Mucosa of stomach (tissue), 1 donor: ENCODE measurements at regions not wholly inside any gene's neighbourhood (a gene's known extent, or its start where the extent isn't known, plus 50 kb on each side); places are given as distances from the start of the nearest gene placed in this dataset.

ENCODE experiments used
- H3K27me3 ChIP-seq: one replicate; pipeline ENCODE4 v1.7.0; 2013; ENCODE audit warnings: mild to moderate bottlenecking, low read length; ENCODE audit not compliant: control insufficient read depth, insufficient read depth
- H3K36me3 ChIP-seq: one replicate; pipeline ENCODE4 v1.7.0; 2013; ENCODE audit warnings: low read length; ENCODE audit not compliant: control insufficient read depth, insufficient read depth
- H3K4me1 ChIP-seq: one replicate; pipeline ENCODE4 v1.7.0; 2013; ENCODE audit warnings: mild to moderate bottlenecking, low read length; ENCODE audit not compliant: control insufficient read depth, insufficient read depth
- H3K4me3 ChIP-seq: one replicate; pipeline ENCODE4 v1.7.0; 2013; ENCODE audit warnings: low read length
- H3K9ac ChIP-seq: one replicate; pipeline ENCODE4 v1.7.0; 2013; ENCODE audit warnings: mild to moderate bottlenecking, low read length, moderate library complexity
- H3K9me3 ChIP-seq: one replicate; pipeline ENCODE4 v1.7.0; 2013; ENCODE audit warnings: mild to moderate bottlenecking, low read length, moderate library complexity; ENCODE audit not compliant: control insufficient read depth
- donor health status: Pancreatic carcinoma.

DNA sequence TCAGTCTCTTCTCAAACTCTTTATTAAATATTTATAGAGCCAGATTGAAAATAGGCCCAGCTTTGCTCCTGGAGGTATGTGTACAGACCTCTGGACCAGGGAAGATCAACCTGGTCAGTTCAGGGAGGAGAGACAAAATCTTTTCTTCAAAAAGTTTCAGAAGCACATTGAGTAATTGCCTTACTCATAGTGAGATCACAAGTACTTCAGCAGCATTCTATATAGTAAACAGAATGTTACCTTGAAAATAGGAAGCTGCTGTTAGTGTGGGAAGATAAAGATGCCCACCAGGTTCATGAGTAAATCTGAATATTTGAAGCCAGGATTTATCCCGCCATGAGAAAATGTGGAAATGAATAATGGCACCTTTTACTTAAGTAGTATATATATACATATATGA lies 665.9 kb upstream of the CITED2 start:
- Histone ChIP-seq H3K27me3 (no peaks in the 10 kb centered on the region), H3K4me3 (no peak overlapping the region), H3K9ac (no peak overlapping the region), H3K9me3 (no peaks in the 10 kb centered on the region), H3K4me1 (no peaks in the 10 kb centered on the region), H3K36me3 (no peaks in the 10 kb centered on the region)

DNA sequence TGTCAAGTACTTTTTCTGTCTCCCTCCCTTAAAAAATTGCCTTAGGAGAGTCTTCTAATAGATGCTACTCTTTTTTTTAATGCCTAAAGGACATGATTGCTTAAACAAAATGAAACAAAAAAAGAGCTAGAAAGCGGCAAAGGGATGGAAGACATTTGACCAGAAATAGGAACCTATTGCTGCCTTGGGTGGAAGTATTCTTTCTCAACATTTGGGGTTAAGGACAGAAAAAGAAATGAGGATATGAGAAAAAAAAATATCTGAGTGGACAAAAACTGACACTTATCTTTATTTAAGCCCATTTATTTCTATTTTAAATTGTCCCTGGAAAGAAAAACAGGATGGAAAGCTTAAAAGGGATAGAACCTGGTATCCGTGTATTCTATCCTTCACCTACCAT lies 664.9 kb upstream of the CITED2 start:
- H3K4me1 ChIP-seq, result no peaks in the 10 kb centered on the region
- no peaks in the 10 kb centered on the region for H3K36me3 ChIP-seq
- no peaks in the 10 kb centered on the region for H3K9me3 ChIP-seq
- no peak overlapping the region for H3K4me3 ChIP-seq
- no peaks in the 10 kb centered on the region for H3K27me3 ChIP-seq
- H3K9ac ChIP-seq, result no peak overlapping the region

DNA sequence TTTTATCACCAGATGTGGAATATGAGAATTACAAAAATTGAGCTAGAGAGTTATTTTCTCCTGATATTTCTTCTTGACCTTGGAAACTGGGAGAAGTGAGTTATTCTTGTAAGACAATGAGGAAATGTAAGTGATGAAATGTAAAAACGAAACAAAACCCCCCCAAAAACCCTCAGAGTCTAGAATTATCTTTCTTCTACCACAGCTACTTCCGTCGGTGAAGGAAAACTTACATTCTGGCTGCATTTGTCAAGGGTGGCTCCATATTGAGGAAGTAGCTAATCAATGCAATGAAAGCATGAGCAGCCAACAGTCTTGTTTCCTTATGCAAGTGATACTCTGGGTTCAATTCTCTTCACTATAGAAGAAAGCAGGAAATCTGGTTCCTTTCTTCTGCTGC lies 661.7 kb upstream of the CITED2 start:
- H3K4me1 ChIP-seq, result no peaks in the 10 kb centered on the region
- no peak overlapping the region for H3K9ac ChIP-seq
- no peaks in the 10 kb centered on the region for H3K36me3 ChIP-seq
- no peaks in the 10 kb centered on the region for H3K9me3 ChIP-seq
- H3K27me3 ChIP-seq, result no peaks in the 10 kb centered on the region
- H3K4me3 ChIP-seq, result no peak overlapping the region

DNA sequence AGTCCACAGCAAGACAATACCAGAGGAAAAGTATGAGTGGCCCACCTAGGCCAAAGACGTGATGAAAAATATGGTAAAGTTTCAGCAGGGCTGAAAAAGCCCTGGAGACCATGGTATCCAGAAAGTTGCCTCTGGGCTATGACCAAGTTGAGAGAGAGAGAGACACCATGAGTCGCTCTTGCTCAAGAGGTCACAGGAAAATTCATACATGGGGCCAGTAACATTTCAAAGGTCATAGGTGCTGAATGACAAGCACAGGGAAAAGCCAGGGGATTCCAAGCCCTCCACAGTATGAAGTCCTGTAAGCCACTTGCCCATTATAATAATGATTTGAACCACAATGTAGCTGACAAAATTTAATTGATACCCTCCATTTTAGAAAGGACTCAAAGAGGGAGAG lies 657.7 kb upstream of the CITED2 start:
- Histone ChIP-seq H3K27me3 (no peaks in the 10 kb centered on the region), H3K9ac (no peak overlapping the region), H3K4me3 (no peak overlapping the region), H3K36me3 (no peaks in the 10 kb centered on the region), H3K9me3 (no peaks in the 10 kb centered on the region), H3K4me1 (no peaks in the 10 kb centered on the region)

DNA sequence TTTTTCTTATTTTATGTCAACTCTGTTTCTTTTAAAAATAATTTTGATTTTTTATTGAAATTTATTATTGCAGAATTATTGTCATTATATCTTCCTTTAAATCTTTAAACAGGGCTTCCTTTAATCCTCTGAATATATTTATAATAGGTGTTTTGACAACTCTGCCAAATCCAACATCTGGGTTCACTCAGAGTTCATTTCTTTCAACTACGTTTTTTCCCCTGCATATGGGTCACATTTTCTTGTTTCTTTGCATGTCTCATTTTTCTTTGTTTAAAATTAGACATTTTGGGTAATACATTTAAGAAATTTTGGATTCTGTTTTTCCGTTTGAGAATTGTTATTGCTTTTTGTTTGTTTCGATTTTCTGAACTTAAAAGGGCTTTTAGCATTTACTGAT lies 655.1 kb upstream of the CITED2 start:
- no peak overlapping the region for H3K4me3 ChIP-seq
- H3K9ac ChIP-seq, result no peak overlapping the region
- no peaks in the 10 kb centered on the region for H3K36me3 ChIP-seq
- no peaks in the 10 kb centered on the region for H3K4me1 ChIP-seq
- no peaks in the 10 kb centered on the region for H3K9me3 ChIP-seq
- no peaks in the 10 kb centered on the region for H3K27me3 ChIP-seq

DNA sequence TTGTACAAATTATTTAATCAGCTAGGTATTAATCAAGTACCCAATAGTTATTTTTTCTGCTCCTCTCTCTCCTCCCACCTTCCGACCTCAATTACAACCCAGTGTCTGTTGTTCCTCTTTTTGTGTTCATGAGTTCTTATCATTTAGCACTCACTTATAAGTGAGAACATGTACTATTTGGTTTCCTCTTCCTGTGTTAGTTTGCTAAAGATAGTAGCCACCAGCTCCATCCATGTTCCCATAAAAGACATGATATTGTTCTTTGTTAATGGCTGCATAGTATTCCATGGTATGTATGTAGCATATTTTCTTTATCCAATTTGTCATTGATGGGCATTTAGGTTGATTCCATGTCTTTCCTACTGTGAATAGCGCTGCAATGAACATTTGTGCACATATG lies 652.8 kb upstream of the CITED2 start:
- Histone ChIP-seq H3K4me3 (no peak overlapping the region), H3K36me3 (no peaks in the 10 kb centered on the region), H3K9ac (no peak overlapping the region), H3K27me3 (no peaks in the 10 kb centered on the region), H3K9me3 (no peaks in the 10 kb centered on the region), H3K4me1 (no peaks in the 10 kb centered on the region)

DNA sequence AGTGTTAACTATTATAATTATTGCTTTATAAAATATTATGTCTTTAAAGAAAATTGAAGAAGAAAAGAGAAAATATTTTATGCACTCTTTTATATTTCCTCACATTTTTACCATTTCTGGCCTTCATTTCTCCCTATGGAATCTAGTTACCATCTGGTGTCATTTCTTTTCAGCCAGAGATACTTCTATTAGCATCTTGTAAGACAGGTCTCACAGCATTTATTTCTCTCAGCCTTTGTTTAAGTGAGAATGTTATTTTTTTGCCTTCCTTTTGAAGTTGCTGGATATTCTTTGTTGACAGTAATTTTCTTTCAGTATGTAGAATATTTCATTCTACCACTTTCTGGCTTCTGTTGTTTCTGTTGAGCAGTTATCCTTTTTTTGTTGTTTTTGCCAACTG lies 652.1 kb upstream of the CITED2 start:
- H3K4me1 ChIP-seq, result no peaks in the 10 kb centered on the region
- H3K36me3 ChIP-seq, result no peaks in the 10 kb centered on the region
- no peak overlapping the region for H3K9ac ChIP-seq
- H3K27me3 ChIP-seq, result no peaks in the 10 kb centered on the region
- H3K9me3 ChIP-seq, result no peaks in the 10 kb centered on the region
- H3K4me3 ChIP-seq, result no peak overlapping the region

DNA sequence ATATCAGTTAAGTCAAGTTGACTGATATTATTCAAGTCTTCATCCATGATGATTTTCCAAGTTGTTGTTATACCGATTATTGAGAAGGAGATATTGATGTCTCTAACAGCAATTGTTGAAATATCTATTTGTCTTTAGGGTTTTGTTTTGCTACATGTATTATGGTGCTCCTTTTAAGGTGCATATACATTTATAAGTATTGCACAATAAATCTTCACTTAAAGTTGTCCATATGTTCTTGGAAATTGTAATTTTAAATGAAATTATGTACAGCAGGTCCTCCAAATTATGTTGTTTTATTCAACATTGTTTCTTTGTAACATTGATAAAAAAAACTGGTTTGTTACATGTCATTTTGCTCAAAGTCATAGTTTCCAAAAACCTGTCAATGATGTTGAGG lies 650.7 kb upstream of the CITED2 start:
- Histone ChIP-seq H3K36me3 (no peaks in the 10 kb centered on the region), H3K27me3 (no peaks in the 10 kb centered on the region), H3K9ac (no peak overlapping the region), H3K4me1 (no peaks in the 10 kb centered on the region), H3K9me3 (peaks cover under 1% of the 10 kb centered on the region), H3K4me3 (no peak overlapping the region)

DNA sequence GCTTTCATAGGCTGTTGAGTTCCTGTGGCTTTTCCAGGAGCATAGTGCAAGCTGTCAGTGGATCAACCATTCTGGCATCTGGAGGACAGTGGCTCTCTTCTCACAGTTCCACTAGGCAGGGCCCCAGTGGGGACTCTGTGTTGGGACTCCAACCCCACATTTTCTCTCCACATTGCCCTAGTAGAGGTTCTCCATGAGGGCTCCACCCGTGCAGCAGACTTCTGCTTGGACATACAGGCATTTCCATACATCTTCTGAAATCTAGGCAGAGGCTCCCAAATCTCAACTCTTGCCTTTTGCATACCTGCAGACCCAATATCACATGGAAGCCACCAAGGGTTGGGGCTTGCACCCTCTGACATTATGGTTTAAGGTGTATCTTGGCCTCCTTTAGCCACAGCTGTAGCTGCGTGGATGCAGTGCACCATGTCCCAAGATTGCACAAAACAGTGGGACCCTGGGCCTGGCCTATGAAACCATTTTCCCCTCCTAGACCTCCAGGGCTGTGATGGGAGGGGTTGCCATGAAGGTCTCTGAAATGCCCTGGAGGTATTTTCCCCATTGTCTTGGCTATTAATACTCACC lies 645.9 kb upstream of the CITED2 start:
- H3K27me3 ChIP-seq, result no peaks in the 10 kb centered on the region
- no peaks in the 10 kb centered on the region for H3K4me1 ChIP-seq
- H3K9ac ChIP-seq, result no peak overlapping the region
- no peak overlapping the region for H3K4me3 ChIP-seq
- peaks cover 4% of the 10 kb centered on the region for H3K9me3 ChIP-seq
- H3K36me3 ChIP-seq, result no peaks in the 10 kb centered on the region

DNA sequence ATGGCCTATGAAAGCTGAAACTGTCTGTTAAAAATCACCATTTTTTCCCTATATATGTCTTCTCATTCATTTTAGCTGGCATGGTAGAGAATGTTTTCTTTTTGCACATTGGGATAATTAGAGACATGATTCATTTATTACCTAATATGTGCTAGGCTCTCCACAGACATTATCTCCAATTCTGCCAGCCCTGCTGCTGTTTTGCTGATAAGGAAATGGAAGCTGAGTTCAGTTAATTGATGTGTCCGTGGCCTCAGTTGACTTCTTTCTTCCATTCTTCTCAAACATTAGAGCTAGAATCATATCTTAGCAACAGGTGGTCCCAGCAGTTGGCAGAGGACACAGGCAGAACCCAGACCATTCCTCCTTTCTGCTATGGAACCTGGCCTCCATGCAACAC lies 644.1 kb upstream of the CITED2 start:
- no peak overlapping the region for H3K9ac ChIP-seq
- H3K4me3 ChIP-seq, result no peak overlapping the region
- no peaks in the 10 kb centered on the region for H3K27me3 ChIP-seq
- no peaks in the 10 kb centered on the region for H3K4me1 ChIP-seq
- no peaks in the 10 kb centered on the region for H3K36me3 ChIP-seq
- peaks cover 4% of the 10 kb centered on the region for H3K9me3 ChIP-seq

DNA sequence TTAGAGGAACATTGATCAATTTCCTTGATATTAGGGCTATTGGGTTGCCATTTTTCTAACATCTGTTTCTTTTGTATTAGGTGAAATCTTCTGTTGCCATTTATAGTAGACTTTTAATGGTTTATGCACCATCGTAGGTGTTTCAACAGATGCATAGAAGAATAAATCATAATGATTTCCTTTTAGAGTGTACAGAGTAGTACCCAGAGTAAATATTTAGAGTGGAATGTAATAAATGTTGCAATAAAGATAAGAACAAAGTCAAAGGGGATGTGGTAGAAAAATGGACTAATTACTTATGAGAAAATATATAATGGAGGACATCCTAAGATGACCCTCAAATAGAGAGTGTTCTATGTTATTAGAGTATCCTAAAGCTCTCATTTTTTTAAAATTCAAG lies 643.0 kb upstream of the CITED2 start:
- H3K36me3 ChIP-seq, result no peaks in the 10 kb centered on the region
- no peak overlapping the region for H3K4me3 ChIP-seq
- H3K27me3 ChIP-seq, result no peaks in the 10 kb centered on the region
- H3K9ac ChIP-seq, result no peak overlapping the region
- H3K4me1 ChIP-seq, result no peaks in the 10 kb centered on the region
- H3K9me3 ChIP-seq, result peaks cover 4% of the 10 kb centered on the region

DNA sequence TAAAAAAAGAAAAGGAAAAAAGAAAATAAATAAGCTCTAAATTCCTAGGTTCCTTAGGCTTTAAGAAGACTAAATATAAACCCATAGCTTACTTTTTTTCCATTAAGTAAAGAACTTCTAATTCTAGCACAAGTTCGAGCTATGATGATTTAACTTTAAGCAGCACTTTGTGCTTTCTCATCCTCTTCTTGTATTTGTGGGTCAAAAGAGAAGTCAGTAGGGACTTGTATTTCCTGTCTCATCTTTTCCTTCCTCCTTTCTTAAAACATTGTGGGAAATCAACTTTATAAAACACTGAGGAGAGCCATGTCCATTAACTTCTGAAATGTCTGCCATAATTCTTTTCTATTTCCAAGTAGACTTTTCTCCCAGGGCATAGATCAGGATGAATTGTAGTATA lies 637.7 kb upstream of the CITED2 start:
- Histone ChIP-seq H3K9me3 (no peaks in the 10 kb centered on the region), H3K36me3 (no peaks in the 10 kb centered on the region), H3K27me3 (no peaks in the 10 kb centered on the region), H3K9ac (no peak overlapping the region), H3K4me1 (peaks cover 5% of the 10 kb centered on the region), H3K4me3 (no peak overlapping the region)

DNA sequence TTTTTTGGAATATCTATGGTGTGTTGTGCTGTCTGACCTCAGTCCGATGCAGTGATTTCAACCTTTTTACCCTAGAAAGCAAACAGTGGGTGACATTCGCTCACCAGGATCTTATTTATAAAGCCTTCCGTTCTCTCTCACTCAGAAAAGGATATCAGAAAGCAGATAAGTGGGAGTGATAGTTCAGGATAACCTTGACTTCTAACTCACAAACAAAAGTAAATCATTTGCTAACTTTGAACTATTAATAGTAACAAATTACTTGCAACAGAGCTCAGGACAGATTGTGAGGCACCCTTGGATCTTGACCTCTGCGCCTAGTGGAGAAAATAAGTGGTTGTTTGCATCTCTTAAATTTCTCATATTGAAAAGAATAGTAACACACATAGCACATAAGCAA lies 637.1 kb upstream of the CITED2 start:
- no peaks in the 10 kb centered on the region for H3K36me3 ChIP-seq
- peaks cover 5% of the 10 kb centered on the region for H3K4me1 ChIP-seq

More for the DNA sequence above, 637.1 kb upstream of the CITED2 start:
- Histone ChIP-seq H3K9ac (no peak overlapping the region), H3K9me3 (no peaks in the 10 kb centered on the region), H3K4me3 (no peak overlapping the region), H3K27me3 (no peaks in the 10 kb centered on the region)
